ENCODE measurements at regions not wholly inside any gene's neighbourhood (a gene's known extent, or its start where the extent isn't known, plus 50 kb on each side); places are given as distances from the start of the nearest gene placed in this dataset.

DNA sequence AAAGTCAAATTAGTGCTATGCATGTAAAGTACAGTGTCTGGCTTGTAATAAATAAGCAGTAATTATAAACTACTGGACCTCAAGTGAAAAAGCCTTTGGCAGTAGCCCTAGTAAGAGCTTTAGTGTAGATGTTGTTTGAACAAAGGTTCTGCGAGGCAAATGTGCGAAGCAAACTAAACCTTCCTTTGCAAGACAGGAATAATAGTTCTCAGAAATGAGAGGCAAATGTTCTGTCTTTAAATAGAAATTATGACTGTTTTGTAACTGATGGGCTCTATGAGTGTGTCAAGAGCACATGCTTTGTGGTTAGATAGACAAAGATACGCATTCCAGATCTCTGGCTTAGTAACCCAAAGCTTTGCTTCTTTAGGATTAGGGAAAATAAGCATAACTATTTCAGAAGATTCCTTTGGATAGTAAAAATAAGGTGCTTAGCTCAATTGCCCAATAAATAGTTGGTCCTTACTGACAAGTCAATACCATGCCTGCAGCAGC lies 169.2 kb upstream of the CDC14C start:
- ATAC-seq (no peak), DNase-seq (no peak)
- Histone ChIP-seq H3K27me3 (ENCODE audit: low read depth) (no peaks in the 10 kb centered on the region), H3K36me3 (no peaks in the 10 kb centered on the region), H3K27ac (no peak overlapping the region), H3K9me3 (no peaks in the 10 kb centered on the region), H3K4me3 (no peak overlapping the region), H3K4me1 (no peaks in the 10 kb centered on the region)
- TF ChIP-seq, protein P1, sequence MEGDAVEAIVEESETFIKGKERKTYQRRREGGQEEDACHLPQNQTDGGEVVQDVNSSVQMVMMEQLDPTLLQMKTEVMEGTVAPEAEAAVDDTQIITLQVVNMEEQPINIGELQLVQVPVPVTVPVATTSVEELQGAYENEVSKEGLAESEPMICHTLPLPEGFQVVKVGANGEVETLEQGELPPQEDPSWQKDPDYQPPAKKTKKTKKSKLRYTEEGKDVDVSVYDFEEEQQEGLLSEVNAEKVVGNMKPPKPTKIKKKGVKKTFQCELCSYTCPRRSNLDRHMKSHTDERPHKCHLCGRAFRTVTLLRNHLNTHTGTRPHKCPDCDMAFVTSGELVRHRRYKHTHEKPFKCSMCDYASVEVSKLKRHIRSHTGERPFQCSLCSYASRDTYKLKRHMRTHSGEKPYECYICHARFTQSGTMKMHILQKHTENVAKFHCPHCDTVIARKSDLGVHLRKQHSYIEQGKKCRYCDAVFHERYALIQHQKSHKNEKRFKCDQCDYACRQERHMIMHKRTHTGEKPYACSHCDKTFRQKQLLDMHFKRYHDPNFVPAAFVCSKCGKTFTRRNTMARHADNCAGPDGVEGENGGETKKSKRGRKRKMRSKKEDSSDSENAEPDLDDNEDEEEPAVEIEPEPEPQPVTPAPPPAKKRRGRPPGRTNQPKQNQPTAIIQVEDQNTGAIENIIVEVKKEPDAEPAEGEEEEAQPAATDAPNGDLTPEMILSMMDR (IDR thresholded peaks at IDR 0.05): no peak
- intact Hi-C loops (cut with DNase I): no loop called here

GRCh38 chr7:48759431-48760080 lies 164.8 kb upstream of the CDC14C start:
- intact Hi-C loops (cut with DNase I): no loop called here
- TF ChIP-seq, protein P1 (IDR thresholded peaks at IDR 0.05): no peak

GRCh38 chr7:48760528-48761265 lies 163.7 kb upstream of the CDC14C start:
- Histone ChIP-seq H3K27ac (no peak overlapping the region), H3K27me3 (ENCODE audit: low read depth) (no peaks in the 10 kb centered on the region), H3K36me3 (no peaks in the 10 kb centered on the region), H3K9me3 (no peaks in the 10 kb centered on the region), H3K4me3 (no peak overlapping the region), H3K4me1 (no peaks in the 10 kb centered on the region)
- no peak for DNase-seq
- intact Hi-C loops (cut with DNase I): no loop called here
- TF ChIP-seq, protein P1 (IDR thresholded peaks at IDR 0.05): no peak
- no peak for ATAC-seq

More at GRCh38 chr7:48759431-48760080, 164.8 kb upstream of the CDC14C start:
- H3K4me3 ChIP-seq: no peak overlapping the region
- DNase-seq (no peak), ATAC-seq (no peak)
- H3K9me3 ChIP-seq: no peaks in the 10 kb centered on the region
- no peaks in the 10 kb centered on the region for H3K27me3 ChIP-seq (ENCODE audit: low read depth)
- no peaks in the 10 kb centered on the region for H3K4me1 ChIP-seq
- H3K36me3 ChIP-seq: no peaks in the 10 kb centered on the region
- H3K27ac ChIP-seq: no peak overlapping the region

- Histone ChIP-seq H3K9me3 (no peaks in the 10 kb centered on the region), H3K4me3 (no peak overlapping the region), H3K27me3 (ENCODE audit: low read depth) (no peaks in the 10 kb centered on the region), H3K36me3 (no peaks in the 10 kb centered on the region), H3K4me1 (no peaks in the 10 kb centered on the region), H3K27ac (no peak overlapping the region)
- ATAC-seq (no peak), DNase-seq (no peak)
- TF ChIP-seq, protein P1 (IDR thresholded peaks at IDR 0.05): no peak
- intact Hi-C loops (cut with DNase I): no loop called here
These were observed 143.5 kb upstream of the CDC14C start for GRCh38 chr7:48780862-48781261.

DNA sequence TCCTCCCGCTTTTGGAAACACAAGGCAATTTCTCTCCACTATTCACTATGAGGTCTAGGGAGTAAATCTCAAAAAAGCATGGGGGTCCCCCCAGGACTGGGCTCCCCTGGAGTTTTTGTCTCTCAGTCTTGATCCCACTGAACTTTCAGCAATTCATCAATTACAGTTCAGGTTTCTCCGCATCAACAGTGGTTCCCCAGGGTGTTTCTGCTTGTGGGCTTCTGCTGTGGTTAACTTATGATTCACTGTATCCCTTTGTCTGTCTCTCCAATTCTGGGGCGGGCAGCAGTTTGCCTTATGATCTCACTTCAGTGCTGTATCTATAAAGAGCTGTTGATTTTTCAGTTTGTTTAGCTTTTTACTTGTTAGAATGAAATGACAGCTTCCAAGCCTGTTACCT lies 142.6 kb upstream of the CDC14C start:
- no peak overlapping the region for H3K4me3 ChIP-seq
- TF ChIP-seq, protein P1 (IDR thresholded peaks at IDR 0.05): no peak
- no peaks in the 10 kb centered on the region for H3K4me1 ChIP-seq
- DNase-seq (no peak), ATAC-seq (no peak)
- H3K27ac ChIP-seq: no peak overlapping the region
- no peaks in the 10 kb centered on the region for H3K27me3 ChIP-seq (ENCODE audit: low read depth)
- no peaks in the 10 kb centered on the region for H3K9me3 ChIP-seq
- intact Hi-C loops (cut with DNase I): no loop called here
- H3K36me3 ChIP-seq: no peaks in the 10 kb centered on the region

Measured in lower lobe of right lung (tissue), 2 donors.